ENCODE measurements at regions not wholly inside any gene's neighbourhood (a gene's known extent, or its start where the extent isn't known, plus 50 kb on each side); places are given as distances from the start of the nearest gene placed in this dataset.

GRCh38 chr6:26156105-26156849, 69.0 kb downstream of the HFE start:
- Histone ChIP-seq H3K9me2 (replicated peaks; ENCODE audit: low read depth, low read length) (no peaks in the 10 kb centered on the region), H3K4me1 (ENCODE audit: insufficient read depth, low read length, poor library complexity, severe bottlenecking) (peaks cover 20% of the 10 kb centered on the region), H3K27me3 (ENCODE audit: insufficient read depth, low read length, poor library complexity, severe bottlenecking) (no peaks in the 10 kb centered on the region), H3K4me2 (ENCODE audit: low read depth, low read length, poor library complexity, severe bottlenecking) (peak overlapping the region; percentile 81), H3K9ac (ENCODE audit: low read depth, low read length, poor library complexity, severe bottlenecking) (peak overlapping the region; percentile 98), H4K20me1 (ENCODE audit: insufficient read depth, low read length, poor library complexity, severe bottlenecking) (peaks cover 4% of the 10 kb centered on the region), H3K79me2 (ENCODE audit: insufficient read depth, low read length) (peaks cover 22% of the 10 kb centered on the region), H3F3A (ENCODE audit: low read depth) (peaks cover 19% of the 10 kb centered on the region), H3K9me3 (ENCODE audit: insufficient read depth, low read depth, low read length) (no peaks in the 10 kb centered on the region), H3K36me3 (ENCODE audit: insufficient read depth, low read length) (no peaks in the 10 kb centered on the region), H2AFZ (ENCODE audit: low read length) (peak overlapping the region; percentile 62), H3K4me3 (ENCODE audit: low read length, poor library complexity, severe bottlenecking) (peak overlapping the region; percentile 87)
- TF ChIP-seq EZH2phosphoT487 (IDR thresholded peaks at IDR 0.05; ENCODE audit: borderline replicate concordance): no peak
- TF ChIP-seq CTCF (conservative IDR thresholded peaks at IDR 0.05; ENCODE audit: low read length): no peak

DNA sequence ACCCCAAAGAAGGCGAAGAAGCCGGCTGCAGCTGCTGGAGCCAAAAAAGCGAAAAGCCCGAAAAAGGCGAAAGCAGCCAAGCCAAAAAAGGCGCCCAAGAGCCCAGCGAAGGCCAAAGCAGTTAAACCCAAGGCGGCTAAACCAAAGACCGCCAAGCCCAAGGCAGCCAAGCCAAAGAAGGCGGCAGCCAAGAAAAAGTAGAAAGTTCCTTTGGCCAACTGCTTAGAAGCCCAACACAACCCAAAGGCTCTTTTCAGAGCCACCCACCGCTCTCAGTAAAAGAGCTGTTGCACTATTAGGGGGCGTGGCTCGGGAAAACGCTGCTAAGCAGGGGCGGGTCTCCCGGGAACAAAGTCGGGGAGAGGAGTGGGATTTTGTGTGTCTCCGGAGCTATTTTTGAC, 69.6 kb downstream of the HFE start:
- Histone ChIP-seq H3K4me2 (ENCODE audit: low read depth, low read length, poor library complexity, severe bottlenecking) (peak overlapping the region; percentile 81), H3K27me3 (ENCODE audit: insufficient read depth, low read length, poor library complexity, severe bottlenecking) (no peaks in the 10 kb centered on the region), H2AFZ (ENCODE audit: low read length) (no peak overlapping the region), H3K9me3 (ENCODE audit: insufficient read depth, low read depth, low read length) (no peaks in the 10 kb centered on the region), H3F3A (ENCODE audit: low read depth) (peaks cover 19% of the 10 kb centered on the region), H3K79me2 (ENCODE audit: insufficient read depth, low read length) (peaks cover 24% of the 10 kb centered on the region), H3K9ac (ENCODE audit: low read depth, low read length, poor library complexity, severe bottlenecking) (peak overlapping the region; percentile 98), H3K4me1 (ENCODE audit: insufficient read depth, low read length, poor library complexity, severe bottlenecking) (peaks cover 20% of the 10 kb centered on the region), H3K9me2 (replicated peaks; ENCODE audit: low read depth, low read length) (no peaks in the 10 kb centered on the region), H4K20me1 (ENCODE audit: insufficient read depth, low read length, poor library complexity, severe bottlenecking) (peaks cover 4% of the 10 kb centered on the region), H3K36me3 (ENCODE audit: insufficient read depth, low read length) (no peaks in the 10 kb centered on the region), H3K4me3 (ENCODE audit: low read length, poor library complexity, severe bottlenecking) (peak overlapping the region; percentile 87)
- TF ChIP-seq CTCF (conservative IDR thresholded peaks at IDR 0.05; ENCODE audit: low read length) (no peak), EZH2phosphoT487 (IDR thresholded peaks at IDR 0.05; ENCODE audit: borderline replicate concordance) (no peak)

DNA sequence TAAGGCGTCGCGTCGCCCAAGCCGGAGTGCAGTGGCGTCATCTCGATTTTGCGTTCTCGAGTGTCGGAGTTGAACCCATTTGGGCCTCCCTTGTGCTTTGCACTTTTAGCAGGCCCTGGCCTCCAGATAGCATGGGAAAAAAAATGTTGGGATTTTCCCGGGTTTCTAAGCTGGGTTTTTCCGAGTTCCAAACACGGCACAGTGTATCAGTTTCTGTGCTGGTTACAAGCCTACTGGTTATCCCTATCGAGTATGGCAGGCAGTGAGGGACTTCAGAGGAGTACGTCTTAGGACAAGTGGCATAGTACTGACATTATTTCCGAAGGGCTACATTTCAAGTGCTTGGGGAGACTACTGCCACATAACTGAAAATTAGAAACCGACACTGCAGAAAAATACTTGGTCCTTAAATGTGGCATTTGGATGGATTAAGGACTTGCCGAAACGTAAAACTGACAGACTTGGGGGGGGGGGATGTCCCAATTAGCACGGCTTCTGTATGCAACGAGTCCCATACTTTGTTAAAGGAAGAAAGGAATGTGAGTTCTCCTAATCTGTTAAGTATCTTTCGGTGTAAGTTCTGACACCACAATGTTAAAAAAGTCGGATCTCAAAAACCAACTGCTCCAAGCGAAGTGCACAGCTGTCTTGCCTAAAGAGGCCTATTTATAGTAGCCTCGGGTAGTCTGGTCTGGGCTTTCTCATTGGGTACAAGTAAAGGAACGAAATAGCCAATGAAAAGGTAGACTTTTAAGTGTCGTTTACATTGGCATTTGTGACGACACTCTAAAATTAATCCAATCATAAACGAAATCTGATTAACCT, 70.2 kb downstream of the HFE start:
- Histone ChIP-seq H3K4me3 (ENCODE audit: low read length, poor library complexity, severe bottlenecking) (peak overlapping the region; percentile 87), H3K79me2 (ENCODE audit: insufficient read depth, low read length) (peaks cover 29% of the 10 kb centered on the region), H3K9ac (ENCODE audit: low read depth, low read length, poor library complexity, severe bottlenecking) (peak overlapping the region; percentile 98), H3K4me2 (ENCODE audit: low read depth, low read length, poor library complexity, severe bottlenecking) (peak overlapping the region; percentile 81), H3K9me3 (ENCODE audit: insufficient read depth, low read depth, low read length) (no peaks in the 10 kb centered on the region), H4K20me1 (ENCODE audit: insufficient read depth, low read length, poor library complexity, severe bottlenecking) (peaks cover 4% of the 10 kb centered on the region), H3K36me3 (ENCODE audit: insufficient read depth, low read length) (no peaks in the 10 kb centered on the region), H3K9me2 (replicated peaks; ENCODE audit: low read depth, low read length) (no peaks in the 10 kb centered on the region), H3K27me3 (ENCODE audit: insufficient read depth, low read length, poor library complexity, severe bottlenecking) (no peaks in the 10 kb centered on the region), H2AFZ (ENCODE audit: low read length) (no peak overlapping the region), H3K4me1 (ENCODE audit: insufficient read depth, low read length, poor library complexity, severe bottlenecking) (peaks cover 20% of the 10 kb centered on the region), H3F3A (ENCODE audit: low read depth) (peaks cover 19% of the 10 kb centered on the region)
- TF ChIP-seq EZH2phosphoT487 (IDR thresholded peaks at IDR 0.05; ENCODE audit: borderline replicate concordance) (no peak), CTCF (conservative IDR thresholded peaks at IDR 0.05; ENCODE audit: low read length) (no peak)
